Left forelimb (tissue), 1 donor: ENCODE measurements at regions not wholly inside any gene's neighbourhood (a gene's known extent, or its start where the extent isn't known, plus 50 kb on each side); places are given as distances from the start of the nearest gene placed in this dataset.

Experiments used
- DNase-seq: peaks from one replicate; pipeline ENCODE4 v3.0.0-alpha.2; 2018; ENCODE audit warnings: low spot score

- no peak for DNase-seq
Observed at GRCh38 chr5:165928971-165929370, 2362.5 kb upstream of the WWC1 start.

GRCh38 chr5:165940541-165940940 lies 2350.9 kb upstream of the WWC1 start:
- no peak for DNase-seq

GRCh38 chr5:165956854-165957253 lies 2334.6 kb upstream of the WWC1 start:
- no peak for DNase-seq

- DNase-seq: no peak
Observed at GRCh38 chr5:165981671-165982070, 2309.8 kb upstream of the WWC1 start.

- no peak for DNase-seq
Observed at GRCh38 chr5:165996201-165996875, 2295.1 kb upstream of the WWC1 start.

- no peak for DNase-seq
Observed at GRCh38 chr5:165999693-166000320, 2291.6 kb upstream of the WWC1 start.

GRCh38 chr5:166004006-166004405 lies 2287.4 kb upstream of the WWC1 start:
- no peak for DNase-seq

GRCh38 chr5:166013415-166013814 lies 2278.0 kb upstream of the WWC1 start:
- no peak for DNase-seq

GRCh38 chr5:166014256-166014655 lies 2277.2 kb upstream of the WWC1 start:
- no peak for DNase-seq

- no peak for DNase-seq
Observed at GRCh38 chr5:166018716-166019115, 2272.7 kb upstream of the WWC1 start.

GRCh38 chr5:166022065-166022464 lies 2269.4 kb upstream of the WWC1 start:
- DNase-seq: no peak

- no peak for DNase-seq
Observed at GRCh38 chr5:166024970-166025369, 2266.5 kb upstream of the WWC1 start.

- no peak for DNase-seq
Observed at GRCh38 chr5:166027582-166027981, 2263.9 kb upstream of the WWC1 start.

GRCh38 chr5:166031926-166032325 lies 2259.5 kb upstream of the WWC1 start:
- no peak for DNase-seq

- DNase-seq: no peak
Observed at GRCh38 chr5:166032601-166033000, 2258.8 kb upstream of the WWC1 start.

GRCh38 chr5:166045961-166046360 lies 2245.5 kb upstream of the WWC1 start:
- DNase-seq: no peak

- no peak for DNase-seq
Observed at GRCh38 chr5:166046956-166047355, 2244.5 kb upstream of the WWC1 start.

GRCh38 chr5:166050531-166050930 lies 2240.9 kb upstream of the WWC1 start:
- no peak for DNase-seq

- no peak for DNase-seq
Observed at GRCh38 chr5:166058660-166059059, 2232.8 kb upstream of the WWC1 start.

GRCh38 chr5:166062094-166062493 lies 2229.4 kb upstream of the WWC1 start:
- no peak for DNase-seq

GRCh38 chr5:166062719-166063118 lies 2228.7 kb upstream of the WWC1 start:
- DNase-seq: no peak

- no peak for DNase-seq
Observed at GRCh38 chr5:166063261-166063660, 2228.2 kb upstream of the WWC1 start.

- DNase-seq: no peak
Observed at GRCh38 chr5:166068547-166069335, 2222.7 kb upstream of the WWC1 start.
